HepG2 (cell line): ENCODE measurements at regions not wholly inside any gene's neighbourhood (a gene's known extent, or its start where the extent isn't known, plus 50 kb on each side); places are given as distances from the start of the nearest gene placed in this dataset.
A peak's percentile ranks its signal among the peaks of the same experiment; 100 is the strongest.

Source experiments
- ATAC-seq: fragments of 200-7000 bp; cut with Tn5 transposase; 3 replicates; pipeline ENCODE4 v1.9.1; 2020; ENCODE audit warnings: mild to moderate bottlenecking, moderate library complexity
- BruUV-seq: library from RNA; stranded (reverse); fragments of 400-500 nt; replicated peaks from 2 replicates; lab custom pipeline; 2021; lab: Mats Ljungman, UMichigan
- CTCF ChIA-PET: fragments of 300-600 bp; formaldehyde crosslinking; extraction: SDS; loops from one replicate; lab custom pipeline; 2021; ENCODE audit warnings: low total read pairs, inconsistent platforms, low intra/inter-chr PET ratio; lab: Yijun Ruan, JAX
- POLR2A ChIA-PET: fragments of 350-600 bp; sonication (Branson Sonifier 250); formaldehyde crosslinking; loops from one replicate; lab custom pipeline; 2020; ENCODE audit warnings: antibody characterized with exemption, inconsistent platforms; lab: Yijun Ruan, JAX
- DNase-seq: peaks from one replicate; pipeline ENCODE4 v3.0.0-alpha.2; 2015; ENCODE audit warnings: low spot score
- FAIRE-seq: peaks from 3 replicates; lab custom pipeline; 2011; peaks lifted over from hg19 to GRCh38; lab: Jason Lieb, UNC
- H2AFZ ChIP-seq: one replicate; pipeline ENCODE4 v1.6.1; 2011; ENCODE audit warnings: low read length, inconsistent platforms
- H3K27ac ChIP-seq: fragments of 300-600 bp; 3 replicates; pipeline ENCODE4 v1.8.0; 2011; ENCODE audit warnings: mixed run types, mild to moderate bottlenecking, mixed read lengths, low read length, inconsistent platforms; ENCODE audit not compliant: insufficient read depth; ENCODE audit errors: extremely low read length
- H3K27me3 ChIP-seq, 2 experiments: fragments of 200-600 bp in 1 of 2; 2 replicates in 1 of 2; 3 replicates in 1 of 2; pipeline versions ENCODE4 v1.6.0 to v1.8.0; 2011; ENCODE audit warnings: low read length in 2 of 2, mild to moderate bottlenecking in 2 of 2, moderate library complexity in 2 of 2, inconsistent platforms in 1 of 2; ENCODE audit not compliant: insufficient read depth in 2 of 2, control insufficient read depth in 1 of 2
- H3K36me3 ChIP-seq, 2 experiments: fragments of 200-600 bp in 1 of 2; replicated peaks in 1 of 2; 2 replicates in 1 of 2; 3 replicates in 1 of 2; pipeline versions ENCODE4 v1.5.1 to v1.8.0; 2011; ENCODE audit warnings: low read length in 2 of 2, inconsistent platforms in 1 of 2; ENCODE audit not compliant: insufficient read depth in 2 of 2, control insufficient read depth in 1 of 2
- H3K4me1 ChIP-seq: 2 replicates; pipeline ENCODE4 v1.5.1; 2012; ENCODE audit warnings: low read length, inconsistent platforms; ENCODE audit not compliant: insufficient read depth
- H3K4me2 ChIP-seq: 2 replicates; pipeline ENCODE4 v1.6.0; 2011; ENCODE audit warnings: low read depth, low read length, inconsistent platforms
- H3K4me3 ChIP-seq, 3 experiments: fragments of 200-600 bp in 1 of 3; sonication (generic), shearing (Covaris generic) in 1 of 3; replicated peaks in 1 of 3; 2 replicates each; pipeline ENCODE4 v1.5.1; 2011 to 2016; ENCODE audit warnings: low read length in 3 of 3, inconsistent platforms in 2 of 3, low read depth in 2 of 3, mild to moderate bottlenecking in 2 of 3, control low read depth in 1 of 3, mixed read lengths in 1 of 3; ENCODE audit not compliant: insufficient read depth in 1 of 3
- H3K79me2 ChIP-seq: one replicate; pipeline ENCODE4 v1.6.1; 2011; ENCODE audit warnings: low read length, inconsistent platforms; ENCODE audit not compliant: insufficient read depth
- H3K9ac ChIP-seq: 2 replicates; pipeline ENCODE4 v1.6.0; 2011; ENCODE audit warnings: mild to moderate bottlenecking, low read depth, low read length, inconsistent platforms; ENCODE audit not compliant: insufficient read depth
- H3K9me3 ChIP-seq: 2 replicates; pipeline ENCODE4 v1.5.1; 2012; ENCODE audit warnings: mild to moderate bottlenecking, low read length
- H4K20me1 ChIP-seq: 2 replicates; pipeline ENCODE4 v1.6.0; 2011; ENCODE audit warnings: inconsistent platforms, mild to moderate bottlenecking, low read length, moderate library complexity; ENCODE audit not compliant: insufficient read depth
- CEBPG ChIP-seq: IDR thresholded peaks from 2 replicates; pipeline ENCODE4 v1.6.1; 2016
- EHMT2 ChIP-seq: fragments of 200-600 bp; sonication (generic); IDR thresholded peaks from 2 replicates; pipeline ENCODE4 v1.7.0; 2017; ENCODE audit warnings: antibody characterized with exemption, low read depth, low read length, borderline replicate concordance
- ERF ChIP-seq: IDR thresholded peaks from 2 replicates; pipeline ENCODE4 v1.6.1; 2018; ENCODE audit warnings: missing biosample characterization, missing genetic modification reagents
- GABPB1 ChIP-seq: IDR thresholded peaks from 2 replicates; pipeline ENCODE4 v1.6.1; 2016; ENCODE audit warnings: mild to moderate bottlenecking, missing genetic modification reagents, moderate library complexity, missing compliant biosample characterization
- GFI1 ChIP-seq: sonication (generic); formaldehyde crosslinking; IDR thresholded peaks from 2 replicates; pipeline ENCODE4 v1.5.0; 2020; ENCODE audit warnings: missing genetic modification reagents, mild to moderate bottlenecking, borderline replicate concordance
- RAD21 ChIP-seq: fragments of 450-650 bp; formaldehyde crosslinking; IDR thresholded peaks from 2 replicates; pipeline ENCODE4 v1.5.0; 2020; ENCODE audit warnings: mild to moderate bottlenecking
- SMAD3 ChIP-seq: sonication (generic); formaldehyde crosslinking; IDR thresholded peaks from 2 replicates; pipeline ENCODE4 v1.4.0; 2020; ENCODE audit warnings: missing genetic modification reagents
- SMC3 ChIP-seq: IDR thresholded peaks from 2 replicates; pipeline ENCODE4 v1.6.1; 2011; ENCODE audit warnings: low read length, improper control_type of control experiment
- STAG1 ChIP-seq: sonication (generic); formaldehyde crosslinking; IDR thresholded peaks from 2 replicates; pipeline ENCODE4 v1.4.0; 2020; ENCODE audit warnings: missing genetic modification reagents
- TSC22D2 ChIP-seq: sonication (generic); formaldehyde crosslinking; IDR thresholded peaks from 2 replicates; pipeline ENCODE4 v1.5.1; 2020; ENCODE audit warnings: missing genetic modification reagents, mild to moderate bottlenecking, borderline replicate concordance
- ZMYM4 ChIP-seq: sonication (generic); formaldehyde crosslinking; IDR thresholded peaks from 2 replicates; pipeline ENCODE4 v1.8.1; 2023; ENCODE audit warnings: mild to moderate bottlenecking, missing genetic modification reagents
- ZNF234 ChIP-seq: sonication (generic); formaldehyde crosslinking; conservative IDR thresholded peaks from 2 replicates; pipeline ENCODE4 v1.5.1; 2020; ENCODE audit warnings: mild to moderate bottlenecking, missing genetic modification reagents
- ZNF274 ChIP-seq: sonication (generic); formaldehyde crosslinking; IDR thresholded peaks from 2 replicates; pipeline ENCODE4 v1.5.1; 2020; ENCODE audit warnings: mild to moderate bottlenecking, missing genetic modification reagents
- ZNF570 ChIP-seq: sonication (generic); formaldehyde crosslinking; IDR thresholded peaks from 2 replicates; pipeline ENCODE4 v1.4.0; 2020; ENCODE audit warnings: mild to moderate bottlenecking, missing genetic modification reagents, borderline replicate concordance
- WGBS: methylation state at CpG from one replicate; pipeline ENCODE4 v1.1.6; 2017; ENCODE audit warnings: low lambda C conversion rate; 5-methylcytosine and 5-hydroxymethylcytosine counted together
- in situ Hi-C: cut with HindIII; loops from 2 replicates; pipeline ENCODE4 v1.10.0; 2017; ENCODE audit warnings: low pct_unique_long_range_greater_than_20kb; ENCODE audit not compliant: extremely low pct_ligation_motif_present
- intact Hi-C: fragments of 100-400 bp; cut with micrococcal nuclease; formaldehyde crosslinking; loops from one replicate; pipeline ENCODE4 v1.10.0; 2022; ENCODE audit not compliant: unreplicated experiment
- TF ChIP-seq, protein P1 (sequence below): sonication (generic); formaldehyde crosslinking; IDR thresholded peaks from 2 replicates; pipeline ENCODE4 v1.5.0; 2020; ENCODE audit warnings: mild to moderate bottlenecking, missing genetic modification reagents, moderate library complexity

DNA sequence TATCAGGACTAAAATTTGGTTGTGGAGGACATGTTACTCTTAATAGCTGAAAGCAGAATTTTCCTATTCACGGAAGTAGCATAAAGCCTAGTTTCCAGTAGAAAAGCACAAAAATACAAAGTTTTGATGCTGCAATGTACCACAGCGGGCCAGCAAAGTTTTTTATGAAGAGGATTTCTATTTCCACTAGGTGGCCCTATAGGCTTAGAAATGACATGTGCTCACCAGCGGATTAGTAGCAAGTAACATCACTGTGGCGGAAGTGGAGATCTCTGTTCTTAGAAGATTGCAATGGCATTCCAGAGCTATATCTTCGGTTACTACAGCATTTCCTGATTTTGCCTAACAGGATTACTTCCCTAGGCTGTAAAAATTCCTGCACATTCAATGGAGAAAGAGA lies 1219.0 kb upstream of the EYS start:
- WGBS, result 5% methylated on average over 5 of the region's 5 CpGs
- no peaks in the 10 kb centered on the region for H3K4me1 ChIP-seq
- no peaks in the 10 kb centered on the region for H4K20me1 ChIP-seq
- intact Hi-C loops (loop anchor here (1.0 to 5.0 kb wide), 2 partner anchors 84 to 1851 kb away; no protein-coding TSS in a partner anchor), in situ Hi-C loops (no loop called here)
- H3K79me2 ChIP-seq, result no peaks in the 10 kb centered on the region
- no peaks in the 10 kb centered on the region for H3K36me3 ChIP-seq
- TF ChIP-seq SMC3 (peak; percentile 74), ZMYM4 (CRISPR knock-in tag) (no peak), ZNF274 (CRISPR knock-in tag) (no peak), GABPB1 (peak; percentile 45; the same call in 1 of the 2 replicates), TSC22D2 (CRISPR knock-in tag) (no peak), ERF (CRISPR knock-in tag) (0 out of 2 replicates have a peak, but pooled peaks have one; percentile 21), SMAD3 (CRISPR knock-in tag) (peak; percentile 55; the same call in 1 of the 2 replicates), ZNF234 (CRISPR knock-in tag) (no peak), ZNF570 (no peak), EHMT2 (no peak), CEBPG (CRISPR knock-in tag) (no peak), STAG1 (peak; percentile 87), GFI1 (CRISPR knock-in tag) (no peak), RAD21 (CRISPR knock-in tag) (peak; percentile 69; the same call in 1 of the 2 replicates)
- TF ChIP-seq, protein P1, sequence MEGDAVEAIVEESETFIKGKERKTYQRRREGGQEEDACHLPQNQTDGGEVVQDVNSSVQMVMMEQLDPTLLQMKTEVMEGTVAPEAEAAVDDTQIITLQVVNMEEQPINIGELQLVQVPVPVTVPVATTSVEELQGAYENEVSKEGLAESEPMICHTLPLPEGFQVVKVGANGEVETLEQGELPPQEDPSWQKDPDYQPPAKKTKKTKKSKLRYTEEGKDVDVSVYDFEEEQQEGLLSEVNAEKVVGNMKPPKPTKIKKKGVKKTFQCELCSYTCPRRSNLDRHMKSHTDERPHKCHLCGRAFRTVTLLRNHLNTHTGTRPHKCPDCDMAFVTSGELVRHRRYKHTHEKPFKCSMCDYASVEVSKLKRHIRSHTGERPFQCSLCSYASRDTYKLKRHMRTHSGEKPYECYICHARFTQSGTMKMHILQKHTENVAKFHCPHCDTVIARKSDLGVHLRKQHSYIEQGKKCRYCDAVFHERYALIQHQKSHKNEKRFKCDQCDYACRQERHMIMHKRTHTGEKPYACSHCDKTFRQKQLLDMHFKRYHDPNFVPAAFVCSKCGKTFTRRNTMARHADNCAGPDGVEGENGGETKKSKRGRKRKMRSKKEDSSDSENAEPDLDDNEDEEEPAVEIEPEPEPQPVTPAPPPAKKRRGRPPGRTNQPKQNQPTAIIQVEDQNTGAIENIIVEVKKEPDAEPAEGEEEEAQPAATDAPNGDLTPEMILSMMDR (CRISPR knock-in tag), result peak; percentile 82
- H3K9me3 ChIP-seq, result no peaks in the 10 kb centered on the region
- no peak overlapping the region for H3K9ac ChIP-seq
- no peak overlapping the region for H3K27ac ChIP-seq
- H3K4me2 ChIP-seq, result no peak overlapping the region
- ChIA-PET CTCF (interaction anchor here (1.1 to 1.8 kb wide), 2 partner anchors 84 to 1271 kb away, joined by 3 to 14 read pairs; no protein-coding TSS in a partner anchor), POLR2A (no interaction called here)
- H3K27me3 ChIP-seq, result no peaks in the 10 kb centered on the region
- FAIRE-seq (peak; percentile 88), DNase-seq (peak; percentile 69), ATAC-seq (peak; percentile 96)
- BruUV-seq, result no TSS peak
- no peak overlapping the region for H3K4me3 ChIP-seq
- no peak overlapping the region for H2AFZ ChIP-seq
